ENCODE measurements at regions not wholly inside any gene's neighbourhood (a gene's known extent, or its start where the extent isn't known, plus 50 kb on each side); places are given as distances from the start of the nearest gene placed in this dataset.

DNA sequence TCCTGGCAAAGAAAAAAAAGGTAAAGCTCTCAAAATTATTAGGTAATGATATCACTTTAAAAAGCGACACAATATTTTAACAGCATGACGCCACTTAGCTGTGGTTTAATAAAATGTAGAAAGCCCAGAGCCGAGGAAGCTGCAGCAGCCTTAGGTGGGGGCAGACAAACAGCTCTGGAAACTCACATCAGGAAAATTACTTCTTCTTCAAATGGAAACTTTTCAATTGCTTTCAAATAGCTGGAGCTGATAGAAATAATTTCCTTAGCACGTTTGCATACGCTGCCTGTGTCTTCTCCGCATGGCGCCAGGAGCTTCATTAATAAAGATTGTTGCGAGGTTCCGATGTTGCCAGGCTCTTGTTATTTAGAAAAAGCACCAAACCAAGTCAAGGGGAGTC lies 835.3 kb upstream of the EEF2KMT start:
- TF ChIP-seq KDM3A (CRISPR knock-in tag; IDR thresholded peaks at IDR 0.05; ENCODE audit: low read depth) (no peak), RBM22 (optimal IDR thresholded peaks at IDR 0.05; ENCODE audit: low read length) (no peak), ZNF576 (CRISPR knock-in tag; IDR thresholded peaks at IDR 0.05) (no peak), KDM1A (CRISPR knock-in tag; IDR thresholded peaks at IDR 0.05) (no peak), RBAK (CRISPR knock-in tag; IDR thresholded peaks at IDR 0.05) (no peak), GABPA (IDR thresholded peaks at IDR 0.05; ENCODE audit: low read depth, low read length) (no peak), GABPA (CRISPR knock-in tag; IDR thresholded peaks at IDR 0.05; ENCODE audit: low read depth) (no peak), MAFK (conservative IDR thresholded peaks at IDR 0.05 in 1 of 2, IDR thresholded peaks at IDR 0.05 in 1 of 2; ENCODE audit: low read length in 2 of 2) (no peak), HNRNPL (IDR thresholded peaks at IDR 0.05; ENCODE audit: low read depth, low read length) (no peak), MYC (CRISPR knock-in tag; IDR thresholded peaks at IDR 0.05; ENCODE audit: borderline replicate concordance) (no peak), ZNF138 (CRISPR knock-in tag; IDR thresholded peaks at IDR 0.05; ENCODE audit: low read depth) (no peak)

Measured in HepG2 (cell line).